ENCODE measurements at regions not wholly inside any gene's neighbourhood (a gene's known extent, or its start where the extent isn't known, plus 50 kb on each side); places are given as distances from the start of the nearest gene placed in this dataset.

- TF ChIP-seq, protein P1, sequence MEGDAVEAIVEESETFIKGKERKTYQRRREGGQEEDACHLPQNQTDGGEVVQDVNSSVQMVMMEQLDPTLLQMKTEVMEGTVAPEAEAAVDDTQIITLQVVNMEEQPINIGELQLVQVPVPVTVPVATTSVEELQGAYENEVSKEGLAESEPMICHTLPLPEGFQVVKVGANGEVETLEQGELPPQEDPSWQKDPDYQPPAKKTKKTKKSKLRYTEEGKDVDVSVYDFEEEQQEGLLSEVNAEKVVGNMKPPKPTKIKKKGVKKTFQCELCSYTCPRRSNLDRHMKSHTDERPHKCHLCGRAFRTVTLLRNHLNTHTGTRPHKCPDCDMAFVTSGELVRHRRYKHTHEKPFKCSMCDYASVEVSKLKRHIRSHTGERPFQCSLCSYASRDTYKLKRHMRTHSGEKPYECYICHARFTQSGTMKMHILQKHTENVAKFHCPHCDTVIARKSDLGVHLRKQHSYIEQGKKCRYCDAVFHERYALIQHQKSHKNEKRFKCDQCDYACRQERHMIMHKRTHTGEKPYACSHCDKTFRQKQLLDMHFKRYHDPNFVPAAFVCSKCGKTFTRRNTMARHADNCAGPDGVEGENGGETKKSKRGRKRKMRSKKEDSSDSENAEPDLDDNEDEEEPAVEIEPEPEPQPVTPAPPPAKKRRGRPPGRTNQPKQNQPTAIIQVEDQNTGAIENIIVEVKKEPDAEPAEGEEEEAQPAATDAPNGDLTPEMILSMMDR (conservative IDR thresholded peaks at IDR 0.05; ENCODE audit: low read length), result no peak
- no peak for TF ChIP-seq EZH2phosphoT487 (IDR thresholded peaks at IDR 0.05; ENCODE audit: borderline replicate concordance, low read depth, low read length)
Observed at GRCh38 chr5:118451697-118452247, 536.6 kb downstream of the DTWD2 start.
